Stomach smooth muscle (tissue), 2 donors: ENCODE measurements at regions not wholly inside any gene's neighbourhood (a gene's known extent, or its start where the extent isn't known, plus 50 kb on each side); places are given as distances from the start of the nearest gene placed in this dataset.

Source experiments
- H3K27ac ChIP-seq: one replicate; pipeline ENCODE4 v1.7.0; 2013; ENCODE audit warnings: mild to moderate bottlenecking, low read length, inconsistent platforms
- H3K27me3 ChIP-seq, 2 donors: one replicate each; pipeline ENCODE4 v1.7.0; 2013; ENCODE audit warnings: low read length in 2 of 2; ENCODE audit not compliant: insufficient read depth in 2 of 2, control insufficient read depth in 1 of 2
- H3K36me3 ChIP-seq, 2 donors: one replicate each; pipeline ENCODE4 v1.7.0; 2013; ENCODE audit warnings: low read length in 2 of 2; ENCODE audit not compliant: control insufficient read depth in 2 of 2, insufficient read depth in 2 of 2
- H3K4me1 ChIP-seq: one replicate; pipeline ENCODE4 v1.7.0; 2013; ENCODE audit warnings: low read length; ENCODE audit not compliant: control insufficient read depth, insufficient read depth
- H3K4me3 ChIP-seq, 2 donors: one replicate each; pipeline ENCODE4 v1.7.0; 2013; ENCODE audit warnings: low read length in 2 of 2
- H3K9ac ChIP-seq, 2 donors: one replicate each; pipeline ENCODE4 v1.7.0; 2013; ENCODE audit warnings: low read length in 2 of 2, mild to moderate bottlenecking in 1 of 2
- H3K9me3 ChIP-seq, 2 donors: one replicate each; pipeline ENCODE4 v1.7.0; 2013; ENCODE audit warnings: low read length in 2 of 2; ENCODE audit not compliant: control insufficient read depth in 2 of 2
- donor health status: healthy.
- donor health status: Pancreatic carcinoma.

GRCh38 chr3:127520993-127521392 is 69.5 kb downstream of the TPRA1 start:
- H3K9ac ChIP-seq = no peak overlapping the region
- no peaks in the 10 kb centered on the region for H3K36me3 ChIP-seq
- H3K4me1 ChIP-seq = no peaks in the 10 kb centered on the region
- peaks cover 3 to 7% of the 10 kb centered on the region in 2 donors for H3K27me3 ChIP-seq
- H3K9me3 ChIP-seq = peaks cover 2 to 3% of the 10 kb centered on the region in 2 donors
- no peak overlapping the region for H3K27ac ChIP-seq
- no peak overlapping the region for H3K4me3 ChIP-seq

- peaks cover 2 to 3% of the 10 kb centered on the region in 2 donors for H3K27me3 ChIP-seq
- H3K9ac ChIP-seq = no peak overlapping the region
- no peaks in the 10 kb centered on the region for H3K36me3 ChIP-seq
- H3K4me3 ChIP-seq = no peak overlapping the region
- H3K27ac ChIP-seq = no peak overlapping the region
- H3K9me3 ChIP-seq = peaks cover 2 to 3% of the 10 kb centered on the region in 2 donors
- H3K4me1 ChIP-seq = no peaks in the 10 kb centered on the region
Observed at GRCh38 chr3:127518456-127519081, 72.0 kb downstream of the TPRA1 start.

GRCh38 chr3:127512256-127512655 is 78.3 kb downstream of the TPRA1 start:
- Histone ChIP-seq H3K27me3 (no peaks in the 10 kb centered on the region), H3K9ac (no peak overlapping the region), H3K4me1 (no peaks in the 10 kb centered on the region), H3K4me3 (no peak overlapping the region), H3K27ac (no peak overlapping the region), H3K9me3 (no peaks in the 10 kb centered on the region), H3K36me3 (no peaks in the 10 kb centered on the region)

- no peak overlapping the region for H3K4me3 ChIP-seq
- H3K4me1 ChIP-seq = no peaks in the 10 kb centered on the region
- no peaks in the 10 kb centered on the region for H3K36me3 ChIP-seq
- peaks cover 3 to 14% of the 10 kb centered on the region in 2 donors for H3K9me3 ChIP-seq
- H3K27ac ChIP-seq = no peak overlapping the region
- no peak overlapping the region for H3K9ac ChIP-seq
- H3K27me3 ChIP-seq = peaks cover 0 to 3% of the 10 kb centered on the region in 2 donors
Observed at GRCh38 chr3:127501177-127501576, 89.4 kb downstream of the TPRA1 start.

GRCh38 chr3:127497676-127498075 is 92.9 kb downstream of the TPRA1 start:
- Histone ChIP-seq H3K4me1 (no peaks in the 10 kb centered on the region), H3K27me3 (peaks cover 0 to 3% of the 10 kb centered on the region in 2 donors), H3K36me3 (no peaks in the 10 kb centered on the region), H3K9ac (no peak overlapping the region), H3K27ac (no peak overlapping the region), H3K9me3 (peaks cover 7 to 9% of the 10 kb centered on the region in 2 donors), H3K4me3 (no peak overlapping the region)

GRCh38 chr3:127497166-127497565 is 93.4 kb downstream of the TPRA1 start:
- Histone ChIP-seq H3K36me3 (no peaks in the 10 kb centered on the region), H3K27ac (no peak overlapping the region), H3K27me3 (peaks cover 0 to 3% of the 10 kb centered on the region in 2 donors), H3K4me3 (no peak overlapping the region), H3K4me1 (no peaks in the 10 kb centered on the region), H3K9ac (no peak overlapping the region), H3K9me3 (peaks cover 7 to 11% of the 10 kb centered on the region in 2 donors)

- H3K4me3 ChIP-seq = no peak overlapping the region
- peaks cover 0 to 3% of the 10 kb centered on the region in 2 donors for H3K27me3 ChIP-seq
- no peak overlapping the region for H3K27ac ChIP-seq
- peaks cover 4 to 11% of the 10 kb centered on the region in 2 donors for H3K9me3 ChIP-seq
- no peak overlapping the region for H3K9ac ChIP-seq
- no peaks in the 10 kb centered on the region for H3K4me1 ChIP-seq
- no peaks in the 10 kb centered on the region for H3K36me3 ChIP-seq
Observed at GRCh38 chr3:127495821-127496655, 94.5 kb downstream of the TPRA1 start.

GRCh38 chr3:127493924-127494646 is 96.4 kb downstream of the TPRA1 start:
- Histone ChIP-seq H3K36me3 (no peaks in the 10 kb centered on the region), H3K27me3 (peaks cover 0 to 3% of the 10 kb centered on the region in 2 donors), H3K9me3 (peaks cover 3 to 4% of the 10 kb centered on the region in 2 donors), H3K9ac (no peak overlapping the region), H3K4me1 (no peaks in the 10 kb centered on the region), H3K4me3 (no peak overlapping the region), H3K27ac (no peak overlapping the region)

- Histone ChIP-seq H3K4me1 (no peaks in the 10 kb centered on the region), H3K36me3 (no peaks in the 10 kb centered on the region), H3K4me3 (no peak overlapping the region), H3K27me3 (peaks cover 2% of the 10 kb centered on the region in 2 donors), H3K27ac (no peak overlapping the region), H3K9me3 (peaks cover 3 to 4% of the 10 kb centered on the region in 2 donors), H3K9ac (no peak overlapping the region)
Observed at GRCh38 chr3:127492426-127492825, 98.1 kb downstream of the TPRA1 start.

- Histone ChIP-seq H3K27ac (no peak overlapping the region), H3K4me3 (no peak overlapping the region), H3K9me3 (peaks cover 3 to 4% of the 10 kb centered on the region in 2 donors), H3K27me3 (peaks cover 2% of the 10 kb centered on the region in 2 donors), H3K36me3 (no peaks in the 10 kb centered on the region), H3K9ac (no peak overlapping the region), H3K4me1 (no peaks in the 10 kb centered on the region)
Observed at GRCh38 chr3:127491909-127492308, 98.6 kb downstream of the TPRA1 start.
